ENCODE measurements at regions not wholly inside any gene's neighbourhood (a gene's known extent, or its start where the extent isn't known, plus 50 kb on each side); places are given as distances from the start of the nearest gene placed in this dataset.

- intact Hi-C loops (cut with micrococcal nuclease; ENCODE audit: unreplicated experiment), result no loop called here
- H3K4me1 ChIP-seq (ENCODE audit: insufficient read depth, low read length, poor library complexity, severe bottlenecking), result no peaks in the 10 kb centered on the region
- no peaks in the 10 kb centered on the region for H3K79me2 ChIP-seq (ENCODE audit: insufficient read depth, low read depth, low read length)
- no peak overlapping the region for H3K4me3 ChIP-seq (ENCODE audit: low read depth, low read length, poor library complexity, severe bottlenecking)
- no peaks in the 10 kb centered on the region for H3K36me3 ChIP-seq (ENCODE audit: insufficient read depth, low read length)
- POLR2A ChIA-PET, result no interaction called here
- H4K20me1 ChIP-seq (ENCODE audit: insufficient read depth, low read length), result no peaks in the 10 kb centered on the region
- DNase-seq (ENCODE audit: low spot score), result no peak
- no peak overlapping the region for H3K4me2 ChIP-seq (ENCODE audit: low read length)
- CTCF ChIA-PET (ENCODE audit: unreplicated experiment), result no interaction called here
- H2AFZ ChIP-seq (ENCODE audit: low read length), result no peak overlapping the region
- no peak overlapping the region for H3K27ac ChIP-seq (ENCODE audit: low read depth, low read length, poor library complexity, severe bottlenecking)
- no peaks in the 10 kb centered on the region for H3K9me2 ChIP-seq (ENCODE audit: insufficient read depth, low read length)
- no TSS peak for BruUV-seq (replicated peaks)
- TF ChIP-seq CTCF (conservative IDR thresholded peaks at IDR 0.05; ENCODE audit: low read length) (no peak), EZH2phosphoT487 (IDR thresholded peaks at IDR 0.05; ENCODE audit: borderline replicate concordance, low read depth, low read length) (no peak)
- no peaks in the 10 kb centered on the region for H3K9me3 ChIP-seq (ENCODE audit: low read length)
These were observed 205.9 kb upstream of the NREP start for GRCh38 chr5:111962906-111963305.

- ChIA-PET CTCF (ENCODE audit: unreplicated experiment) (no interaction called here), POLR2A (no interaction called here)
- Histone ChIP-seq H3K4me3 (ENCODE audit: low read depth, low read length, poor library complexity, severe bottlenecking) (no peak overlapping the region), H3K27ac (ENCODE audit: low read depth, low read length, poor library complexity, severe bottlenecking) (no peak overlapping the region), H3K79me2 (ENCODE audit: insufficient read depth, low read depth, low read length) (no peaks in the 10 kb centered on the region), H3K9me2 (ENCODE audit: insufficient read depth, low read length) (no peaks in the 10 kb centered on the region), H3K36me3 (ENCODE audit: insufficient read depth, low read length) (no peaks in the 10 kb centered on the region), H4K20me1 (ENCODE audit: insufficient read depth, low read length) (no peaks in the 10 kb centered on the region), H3K4me1 (ENCODE audit: insufficient read depth, low read length, poor library complexity, severe bottlenecking) (no peaks in the 10 kb centered on the region), H3K4me2 (ENCODE audit: low read length) (no peak overlapping the region), H3K9me3 (ENCODE audit: low read length) (no peaks in the 10 kb centered on the region), H2AFZ (ENCODE audit: low read length) (no peak overlapping the region)
- BruUV-seq (replicated peaks), result no TSS peak
- no peak for DNase-seq (ENCODE audit: low spot score)
- TF ChIP-seq EZH2phosphoT487 (IDR thresholded peaks at IDR 0.05; ENCODE audit: borderline replicate concordance, low read depth, low read length) (no peak), CTCF (conservative IDR thresholded peaks at IDR 0.05; ENCODE audit: low read length) (no peak)
- intact Hi-C loops (cut with micrococcal nuclease; ENCODE audit: unreplicated experiment), result no loop called here
These were observed 204.9 kb upstream of the NREP start for GRCh38 chr5:111961862-111962261.

GRCh38 chr5:111960476-111961215 is 203.7 kb upstream of the NREP start:
- H3K4me1 ChIP-seq (ENCODE audit: insufficient read depth, low read length, poor library complexity, severe bottlenecking), result no peaks in the 10 kb centered on the region
- no peaks in the 10 kb centered on the region for H3K79me2 ChIP-seq (ENCODE audit: insufficient read depth, low read depth, low read length)
- DNase-seq (ENCODE audit: low spot score), result no peak
- H3K36me3 ChIP-seq (ENCODE audit: insufficient read depth, low read length), result no peaks in the 10 kb centered on the region
- no peaks in the 10 kb centered on the region for H3K9me2 ChIP-seq (ENCODE audit: insufficient read depth, low read length)
- H4K20me1 ChIP-seq (ENCODE audit: insufficient read depth, low read length), result no peaks in the 10 kb centered on the region
- no peak overlapping the region for H3K27ac ChIP-seq (ENCODE audit: low read depth, low read length, poor library complexity, severe bottlenecking)
- intact Hi-C loops (cut with micrococcal nuclease; ENCODE audit: unreplicated experiment), result no loop called here
- no peak overlapping the region for H3K4me3 ChIP-seq (ENCODE audit: low read depth, low read length, poor library complexity, severe bottlenecking)
- no peaks in the 10 kb centered on the region for H3K9me3 ChIP-seq (ENCODE audit: low read length)
- no TSS peak for BruUV-seq (replicated peaks)
- POLR2A ChIA-PET, result interaction anchor here (0.5 kb wide), 1 partner anchor 59 kb away, joined by 4 read pairs; no protein-coding TSS in a partner anchor
- H2AFZ ChIP-seq (ENCODE audit: low read length), result no peak overlapping the region
- H3K4me2 ChIP-seq (ENCODE audit: low read length), result no peak overlapping the region
- TF ChIP-seq CTCF (conservative IDR thresholded peaks at IDR 0.05; ENCODE audit: low read length) (no peak), EZH2phosphoT487 (IDR thresholded peaks at IDR 0.05; ENCODE audit: borderline replicate concordance, low read depth, low read length) (no peak)
- CTCF ChIA-PET (ENCODE audit: unreplicated experiment), result no interaction called here
